PC-9 (cell line): ENCODE measurements at regions not wholly inside any gene's neighbourhood (a gene's known extent, or its start where the extent isn't known, plus 50 kb on each side); places are given as distances from the start of the nearest gene placed in this dataset.

Experiments used
- BruUV-seq: library from RNA; stranded (reverse); fragments of 400-500 nt; replicated peaks from 2 replicates; lab custom pipeline; 2021; lab: Mats Ljungman, UMichigan
- CTCF ChIA-PET: fragments of 300-600 bp; sonication (Branson Sonifier 250); formaldehyde crosslinking; loops from one replicate; lab custom pipeline; 2022; ENCODE audit warnings: antibody characterized with exemption; lab: Charles Lee
- POLR2A ChIA-PET: fragments of 300-600 bp; sonication (Branson Sonifier 250); formaldehyde crosslinking; loops from one replicate; lab custom pipeline; 2022; ENCODE audit warnings: antibody characterized with exemption; ENCODE audit not compliant: unreplicated experiment; lab: Charles Lee
- DNase-seq, 2 experiments: peaks; one replicate each; pipeline versions ENCODE4 v3.0.0 to v3.0.0-alpha.2; 2015 to 2022; ENCODE audit warnings: mixed read lengths in 1 of 2
- H2AFZ ChIP-seq: fragments of 200-600 bp; sonication (generic); 2 replicates; pipeline ENCODE4 v1.8.1; 2017; ENCODE audit warnings: antibody characterized with exemption
- H3F3A ChIP-seq: fragments of 200-600 bp; sonication (generic); 2 replicates; pipeline ENCODE4 v1.8.1; 2017; ENCODE audit warnings: antibody characterized with exemption, mild to moderate bottlenecking, low read depth; ENCODE audit not compliant: insufficient read depth
- H3K27ac ChIP-seq: fragments of 200-600 bp; sonication (generic); 2 replicates; pipeline ENCODE4 v1.6.1; 2016; ENCODE audit warnings: mixed run types
- H3K27me3 ChIP-seq: fragments of 200-600 bp; sonication (generic); 2 replicates; pipeline ENCODE4 v1.6.1; 2016; ENCODE audit warnings: low read depth, mixed run types; ENCODE audit not compliant: insufficient read depth
- H3K36me3 ChIP-seq: fragments of 200-600 bp; sonication (generic); 2 replicates; pipeline ENCODE4 v1.6.1; 2016; ENCODE audit warnings: low read depth, mixed run types
- H3K4me1 ChIP-seq: fragments of 200-600 bp; sonication (generic); replicated peaks from 2 replicates; pipeline ENCODE4 v1.6.1; 2016; ENCODE audit warnings: mixed run types; ENCODE audit not compliant: insufficient read depth
- H3K4me2 ChIP-seq: fragments of 200-600 bp; sonication (generic); 2 replicates; pipeline ENCODE4 v1.6.1; 2017; ENCODE audit warnings: mixed run types
- H3K4me3 ChIP-seq: fragments of 200-600 bp; sonication (generic); 2 replicates; pipeline ENCODE4 v1.6.1; 2016; ENCODE audit warnings: mixed run types
- H3K79me2 ChIP-seq: fragments of 200-600 bp; sonication (generic); 2 replicates; pipeline ENCODE4 v1.6.1; 2017; ENCODE audit warnings: low read depth, mixed run types
- H3K9me2 ChIP-seq: fragments of 200-600 bp; sonication (generic); 2 replicates; pipeline ENCODE4 v1.8.1; 2017; ENCODE audit warnings: mild to moderate bottlenecking; ENCODE audit not compliant: insufficient read depth
- H3K9me3 ChIP-seq: fragments of 200-600 bp; sonication (generic); 2 replicates; pipeline ENCODE4 v1.8.1; 2016; ENCODE audit warnings: low read depth; ENCODE audit not compliant: insufficient read depth
- H4K20me1 ChIP-seq: fragments of 200-600 bp; sonication (generic); 2 replicates; pipeline ENCODE4 v1.8.1; 2017; ENCODE audit not compliant: insufficient read depth
- EZH2 ChIP-seq: fragments of 200-600 bp; sonication (generic); IDR thresholded peaks from 2 replicates; pipeline ENCODE4 v1.8.0; 2017; ENCODE audit warnings: antibody characterized with exemption, low read depth
- intact Hi-C: fragments of 100-400 bp; cut with micrococcal nuclease; formaldehyde crosslinking; loops from one replicate; pipeline ENCODE4 v1.10.0; 2022; ENCODE audit not compliant: unreplicated experiment
- TF ChIP-seq, protein P1 (sequence below): fragments of 200-600 bp; sonication (generic); conservative IDR thresholded peaks from 2 replicates; pipeline ENCODE4 v1.6.1; 2017; ENCODE audit warnings: mixed run types, antibody characterized with exemption, mild to moderate bottlenecking, moderate library complexity

DNA sequence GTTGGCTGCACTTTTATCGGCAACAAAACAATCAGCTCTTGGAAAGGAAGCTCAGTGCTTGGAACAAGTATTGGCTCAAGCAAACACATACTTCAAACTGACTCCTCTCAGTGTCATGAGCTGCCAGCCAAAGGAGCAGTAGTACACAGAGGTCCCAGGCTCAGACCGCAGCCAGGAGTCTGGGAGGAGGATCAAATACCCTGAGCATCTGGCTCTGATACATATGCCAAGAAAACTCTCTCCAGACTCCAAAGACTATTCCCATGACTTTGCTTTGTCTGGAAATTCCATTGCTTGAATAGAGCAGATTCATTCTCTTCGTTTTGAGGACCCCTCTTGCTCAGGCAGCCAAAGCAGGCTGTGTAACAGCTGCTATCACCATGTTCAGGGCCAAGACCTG lies 501.6 kb upstream of the PSMD7 start:
- no peaks in the 10 kb centered on the region for H3K79me2 ChIP-seq
- no peaks in the 10 kb centered on the region for H3K9me2 ChIP-seq
- H3K36me3 ChIP-seq = no peaks in the 10 kb centered on the region
- H3K4me3 ChIP-seq = no peak overlapping the region
- peaks cover 48% of the 10 kb centered on the region for H3K27me3 ChIP-seq
- DNase-seq = no peak
- no peaks in the 10 kb centered on the region for H4K20me1 ChIP-seq
- BruUV-seq = no TSS peak
- POLR2A ChIA-PET = no interaction called here
- intact Hi-C loops = no loop called here
- H2AFZ ChIP-seq = no peak overlapping the region
- no peaks in the 10 kb centered on the region for H3K4me1 ChIP-seq
- no peaks in the 10 kb centered on the region for H3F3A ChIP-seq
- no peak for TF ChIP-seq EZH2
- TF ChIP-seq, protein P1, sequence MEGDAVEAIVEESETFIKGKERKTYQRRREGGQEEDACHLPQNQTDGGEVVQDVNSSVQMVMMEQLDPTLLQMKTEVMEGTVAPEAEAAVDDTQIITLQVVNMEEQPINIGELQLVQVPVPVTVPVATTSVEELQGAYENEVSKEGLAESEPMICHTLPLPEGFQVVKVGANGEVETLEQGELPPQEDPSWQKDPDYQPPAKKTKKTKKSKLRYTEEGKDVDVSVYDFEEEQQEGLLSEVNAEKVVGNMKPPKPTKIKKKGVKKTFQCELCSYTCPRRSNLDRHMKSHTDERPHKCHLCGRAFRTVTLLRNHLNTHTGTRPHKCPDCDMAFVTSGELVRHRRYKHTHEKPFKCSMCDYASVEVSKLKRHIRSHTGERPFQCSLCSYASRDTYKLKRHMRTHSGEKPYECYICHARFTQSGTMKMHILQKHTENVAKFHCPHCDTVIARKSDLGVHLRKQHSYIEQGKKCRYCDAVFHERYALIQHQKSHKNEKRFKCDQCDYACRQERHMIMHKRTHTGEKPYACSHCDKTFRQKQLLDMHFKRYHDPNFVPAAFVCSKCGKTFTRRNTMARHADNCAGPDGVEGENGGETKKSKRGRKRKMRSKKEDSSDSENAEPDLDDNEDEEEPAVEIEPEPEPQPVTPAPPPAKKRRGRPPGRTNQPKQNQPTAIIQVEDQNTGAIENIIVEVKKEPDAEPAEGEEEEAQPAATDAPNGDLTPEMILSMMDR = no peak
- CTCF ChIA-PET = no interaction called here
- no peaks in the 10 kb centered on the region for H3K9me3 ChIP-seq
- H3K4me2 ChIP-seq = no peak overlapping the region
- no peak overlapping the region for H3K27ac ChIP-seq

DNA sequence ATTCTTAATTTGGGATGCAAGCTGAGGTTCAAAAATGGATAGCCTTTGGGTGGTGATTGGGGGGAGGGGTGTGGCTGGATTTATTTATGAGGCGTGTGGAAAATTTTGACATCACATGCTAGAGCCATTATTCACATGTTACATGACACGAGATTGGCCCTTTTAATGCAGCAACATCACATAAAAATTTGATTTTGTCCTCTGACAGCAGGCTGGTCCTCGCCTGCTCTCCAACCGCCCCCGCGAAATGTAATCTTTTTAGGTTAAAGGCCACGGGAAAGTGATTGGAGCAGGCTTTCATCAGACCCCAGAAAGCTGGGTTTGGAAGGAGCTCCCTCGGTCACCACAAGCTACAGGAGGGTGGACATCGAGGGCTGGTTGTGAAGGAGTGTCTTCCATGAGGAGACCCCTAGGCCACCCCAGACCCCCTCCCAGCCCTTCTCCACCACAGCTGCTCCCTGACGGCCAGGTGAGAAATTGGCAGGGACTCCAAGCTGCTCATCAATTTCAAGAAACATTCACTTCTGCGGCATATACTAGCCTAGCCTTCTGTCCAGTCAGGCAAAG lies 502.7 kb upstream of the PSMD7 start:
- intact Hi-C loops = no loop called here
- peaks cover 57% of the 10 kb centered on the region for H3K27me3 ChIP-seq
- no peaks in the 10 kb centered on the region for H3K79me2 ChIP-seq
- no peak overlapping the region for H2AFZ ChIP-seq
- H3K4me2 ChIP-seq = no peak overlapping the region
- no peaks in the 10 kb centered on the region for H3K9me2 ChIP-seq
- no peaks in the 10 kb centered on the region for H3K4me1 ChIP-seq
- no peak for TF ChIP-seq EZH2
- TF ChIP-seq, protein P1 = no peak
- no peak for DNase-seq
- no TSS peak for BruUV-seq
- H3K27ac ChIP-seq = no peak overlapping the region
- no peaks in the 10 kb centered on the region for H3K36me3 ChIP-seq
- POLR2A ChIA-PET = no interaction called here
- no peaks in the 10 kb centered on the region for H3F3A ChIP-seq
- no peak overlapping the region for H3K4me3 ChIP-seq
- H4K20me1 ChIP-seq = no peaks in the 10 kb centered on the region
- H3K9me3 ChIP-seq = no peaks in the 10 kb centered on the region
- CTCF ChIA-PET = no interaction called here

DNA sequence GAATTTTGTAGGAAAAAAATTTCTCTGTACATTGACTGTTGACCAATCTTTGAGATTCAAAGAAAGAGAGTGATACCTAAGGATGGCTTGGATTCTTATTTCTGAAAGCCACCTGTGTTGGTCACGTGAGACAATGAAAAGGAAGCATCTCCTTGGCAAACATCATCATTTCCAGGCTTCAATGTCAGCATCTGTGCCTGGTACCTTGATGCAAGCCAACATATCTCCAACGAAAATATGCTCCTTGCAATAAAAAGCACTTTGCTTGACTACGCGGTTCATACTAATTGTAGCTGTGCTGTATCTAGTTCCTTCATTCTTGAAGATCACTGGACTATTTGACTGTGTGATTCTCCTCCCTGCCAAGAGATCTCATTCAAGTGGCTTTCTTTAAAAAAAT lies 503.4 kb upstream of the PSMD7 start:
- no peak for TF ChIP-seq EZH2
- TF ChIP-seq, protein P1 = no peak
- H3K27ac ChIP-seq = no peak overlapping the region

More for the DNA sequence above, 503.4 kb upstream of the PSMD7 start:
- no peak for DNase-seq
- Histone ChIP-seq H3K4me2 (no peak overlapping the region), H3K4me3 (no peak overlapping the region), H3K36me3 (no peaks in the 10 kb centered on the region), H3K9me2 (no peaks in the 10 kb centered on the region), H2AFZ (no peak overlapping the region), H3F3A (no peaks in the 10 kb centered on the region), H3K27me3 (peaks cover 57% of the 10 kb centered on the region), H3K4me1 (no peaks in the 10 kb centered on the region), H4K20me1 (no peaks in the 10 kb centered on the region), H3K9me3 (no peaks in the 10 kb centered on the region), H3K79me2 (no peaks in the 10 kb centered on the region)
- no TSS peak for BruUV-seq
- CTCF ChIA-PET = no interaction called here
- POLR2A ChIA-PET = no interaction called here
- intact Hi-C loops = no loop called here
